ENCODE measurements at regions not wholly inside any gene's neighbourhood (a gene's known extent, or its start where the extent isn't known, plus 50 kb on each side); places are given as distances from the start of the nearest gene placed in this dataset.

DNA sequence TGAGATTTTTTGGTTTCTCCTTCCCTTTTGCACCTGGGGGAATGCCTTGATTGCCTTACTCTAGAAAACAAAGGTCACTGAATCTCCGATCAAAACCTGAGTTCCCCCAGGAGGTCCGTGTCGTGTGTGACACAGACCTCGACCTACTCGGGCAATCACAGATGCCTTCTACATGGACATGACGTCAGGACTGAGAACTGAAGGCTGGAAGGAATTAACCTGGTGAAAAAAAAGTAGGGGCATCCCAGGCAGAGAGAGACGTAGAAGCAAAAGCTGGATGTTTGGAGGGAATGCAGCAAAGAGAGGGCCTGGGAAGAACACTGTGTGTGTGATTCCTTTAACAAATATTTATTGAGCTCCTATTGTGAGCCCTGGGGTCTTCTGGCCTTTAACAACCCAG is 178.0 kb downstream of the PRDM2 start:
- no peak for DNase-seq

DNA sequence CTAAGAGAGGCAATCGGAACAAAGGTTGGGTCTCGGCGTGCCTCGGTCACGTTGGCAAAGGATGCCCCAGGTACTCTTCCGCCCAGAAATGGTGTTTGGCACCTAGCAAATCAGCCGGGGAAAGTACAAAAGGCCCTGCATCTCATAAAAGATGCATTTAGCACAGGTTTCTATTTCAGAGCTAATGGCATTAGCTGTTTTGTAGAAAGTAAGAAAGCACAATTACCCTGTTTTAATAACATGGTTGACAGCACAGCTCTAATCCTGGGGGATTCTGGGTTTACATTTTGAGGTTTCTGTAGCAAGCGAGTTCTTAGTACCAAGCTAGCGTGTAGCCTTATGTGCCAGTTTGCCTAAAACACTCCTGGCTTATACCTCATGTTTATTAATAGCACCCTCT is 178.5 kb downstream of the PRDM2 start:
- DNase-seq: no peak

GRCh38 chr1:13881385-13882088 is 181.5 kb downstream of the PRDM2 start:
- DNase-seq: no peak

GRCh38 chr1:13888351-13888986 is 188.5 kb downstream of the PRDM2 start:
- DNase-seq: no peak

GRCh38 chr1:13889495-13889894 is 189.5 kb downstream of the PRDM2 start:
- DNase-seq: no peak

DNA sequence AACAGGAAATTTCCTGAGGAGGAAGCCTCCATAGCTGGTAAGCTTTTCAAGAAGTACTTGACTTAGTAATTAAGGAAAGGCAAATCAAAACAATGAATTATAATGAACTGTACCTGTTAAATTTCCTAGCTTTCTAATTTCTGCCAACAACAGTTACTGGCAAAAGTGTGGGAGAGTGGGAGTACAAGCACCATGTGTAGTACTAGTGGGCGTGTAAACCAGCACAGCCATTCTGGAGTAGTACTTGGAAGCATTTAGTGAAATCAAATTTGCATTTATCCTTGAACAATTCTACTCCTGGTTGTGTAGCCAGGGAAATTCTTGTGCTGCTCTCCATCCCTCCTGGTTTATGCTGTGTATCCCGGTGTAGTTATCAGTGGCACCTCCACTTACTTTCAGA is 190.8 kb downstream of the PRDM2 start:
- no peak for DNase-seq

DNA sequence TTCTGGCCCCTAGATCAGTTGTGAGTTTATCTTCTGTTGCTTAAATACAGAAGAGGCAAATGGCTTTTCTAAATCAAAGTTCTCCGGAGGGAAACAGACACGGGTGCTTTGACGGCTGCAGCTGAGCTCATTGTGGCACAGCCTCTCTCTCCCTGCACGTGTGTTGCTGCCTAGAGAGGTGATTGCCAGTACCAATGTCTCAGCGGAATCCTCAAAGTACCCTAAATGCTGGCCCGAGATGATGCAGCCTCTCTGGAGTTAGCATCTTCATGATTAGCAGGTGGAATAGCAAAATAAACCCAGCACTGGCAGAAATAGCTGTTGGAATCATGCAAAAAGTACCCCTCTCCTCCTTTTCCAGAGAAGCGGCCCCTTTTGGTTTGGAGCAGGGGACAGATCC is 192.2 kb downstream of the PRDM2 start:
- no peak for DNase-seq

GRCh38 chr1:13892671-13893325 is 192.8 kb downstream of the PRDM2 start:
- DNase-seq: peak in 1 of 2 experiments; percentile 15

- no peak for DNase-seq
Observed at GRCh38 chr1:13893409-13893821, 193.4 kb downstream of the PRDM2 start.

GRCh38 chr1:13896932-13897331 is 196.9 kb downstream of the PRDM2 start:
- DNase-seq: no peak

GRCh38 chr1:13898406-13898805 is 198.4 kb downstream of the PRDM2 start:
- no peak for DNase-seq

GRCh38 chr1:13899856-13900255 is 199.9 kb downstream of the PRDM2 start:
- DNase-seq: no peak

DNA sequence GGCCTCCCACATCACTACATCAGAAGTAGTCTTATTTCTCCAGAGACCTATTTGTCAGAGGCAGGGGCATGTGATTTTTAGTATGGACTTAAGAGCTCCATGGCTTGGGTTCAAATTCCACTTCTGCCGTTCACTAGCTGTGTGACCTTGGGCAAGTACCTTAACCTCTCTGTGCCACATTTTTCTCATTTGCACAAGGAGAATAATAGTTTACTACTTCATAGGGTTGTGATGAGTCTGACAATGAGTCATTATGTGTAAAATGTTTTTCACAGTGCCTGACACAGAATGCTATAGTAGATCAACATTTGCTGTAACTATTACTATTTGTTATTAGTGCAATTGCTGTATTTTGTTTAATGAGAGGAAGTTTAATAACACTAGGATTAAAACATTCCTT is 200.6 kb downstream of the PRDM2 start:
- DNase-seq: no peak

- DNase-seq: no peak
Observed at GRCh38 chr1:13901039-13901438, 201.1 kb downstream of the PRDM2 start.

DNA sequence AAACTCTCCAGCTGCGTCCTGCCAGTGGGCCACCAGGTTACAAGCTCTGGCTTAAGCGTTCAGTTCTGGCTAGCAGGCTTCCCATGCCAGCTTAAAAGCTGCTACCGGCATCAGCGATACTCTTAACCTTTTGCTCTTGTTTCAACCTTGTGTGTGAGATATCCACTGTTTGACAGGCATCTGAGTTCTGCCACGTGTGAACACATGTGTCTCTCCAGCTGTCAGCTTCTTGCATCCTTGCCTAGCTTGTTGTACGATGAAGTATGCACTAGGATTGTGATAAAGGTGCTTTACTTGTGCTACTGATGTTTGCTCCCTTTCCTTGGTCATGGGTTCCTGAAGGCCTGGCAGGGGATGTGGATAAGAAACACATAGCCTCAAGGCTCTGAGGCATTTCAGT is 201.6 kb downstream of the PRDM2 start:
- no peak for DNase-seq

GRCh38 chr1:13908128-13908527 is 208.1 kb downstream of the PRDM2 start:
- no peak for DNase-seq

DNA sequence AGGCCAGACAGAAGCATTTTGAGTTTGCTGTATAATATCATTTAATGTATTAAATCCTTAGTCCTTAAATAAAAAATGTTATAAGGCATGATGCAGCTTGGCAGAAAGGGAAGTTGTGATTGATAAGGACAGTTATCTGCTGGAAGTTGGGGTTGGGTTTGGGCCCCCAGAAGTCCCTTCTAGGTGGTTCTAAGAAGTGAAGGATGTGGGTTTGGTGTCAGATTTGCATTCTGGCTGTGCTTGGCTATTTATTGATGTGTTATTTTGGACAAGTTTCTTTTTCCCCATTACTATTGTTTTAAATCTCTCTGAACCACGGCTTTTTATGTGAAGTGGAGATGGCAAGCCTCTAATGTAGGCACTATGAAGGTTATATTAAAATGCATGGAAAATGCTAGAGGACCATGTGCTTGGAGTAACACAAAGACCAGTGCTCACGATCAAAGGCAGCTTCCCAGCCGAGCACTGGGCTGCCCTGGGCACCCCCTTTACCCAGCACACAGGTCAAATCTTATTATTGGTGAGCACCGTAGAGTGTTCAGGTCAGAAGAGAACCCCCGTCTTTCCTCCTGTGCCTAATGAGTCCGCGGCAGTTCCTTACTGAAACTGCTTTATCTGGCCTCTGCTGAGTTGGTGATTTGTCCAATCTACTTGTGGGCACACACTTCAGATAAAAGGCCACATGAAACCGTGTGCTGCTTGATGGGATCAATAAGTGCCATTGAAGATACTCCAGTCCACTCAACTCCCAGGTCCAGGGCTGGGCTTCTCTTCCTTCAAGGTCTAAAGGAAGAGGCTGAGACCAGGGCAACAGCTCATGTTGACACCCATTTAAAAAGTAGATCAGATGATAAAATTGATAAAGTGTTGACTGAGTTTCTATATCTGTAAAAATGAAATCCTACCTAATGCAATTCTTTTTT is 212.0 kb downstream of the PRDM2 start:
- DNase-seq: no peak

- DNase-seq: no peak
Observed at GRCh38 chr1:13913396-13913795, 213.4 kb downstream of the PRDM2 start.

DNA sequence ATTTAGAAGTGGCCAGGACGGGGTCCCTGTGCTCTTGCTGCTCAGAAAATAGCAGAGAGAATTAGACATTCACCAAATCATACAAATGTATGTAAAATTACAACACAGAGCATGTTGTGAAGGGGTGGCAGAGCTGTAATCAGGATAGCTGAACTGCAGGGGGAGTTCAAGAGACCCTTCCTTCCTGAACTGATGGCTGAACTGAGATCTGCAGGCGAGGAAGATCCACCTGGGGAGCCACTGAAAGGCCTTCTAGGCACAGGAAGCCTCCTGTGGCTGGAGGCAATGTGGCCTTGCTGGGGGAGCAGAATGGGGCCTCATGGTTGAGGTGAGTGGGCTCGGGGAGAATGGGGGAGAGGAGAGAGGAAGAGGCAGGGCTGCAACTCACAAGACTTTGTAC is 216.5 kb downstream of the PRDM2 start:
- DNase-seq: no peak

GRCh38 chr1:13917607-13918006 is 217.6 kb downstream of the PRDM2 start:
- DNase-seq: no peak

GRCh38 chr1:13918862-13919261 is 218.9 kb downstream of the PRDM2 start:
- no peak for DNase-seq

GRCh38 chr1:13921190-13921589 is 221.2 kb downstream of the PRDM2 start:
- DNase-seq: no peak

GRCh38 chr1:13922466-13923110 is 222.6 kb downstream of the PRDM2 start:
- no peak for DNase-seq

Data from activated T-cell treated with anti-CD3 and anti-CD28 coated beads, Interleukin-2, amount 50 U/mL, for 48 hours (primary cell).